ENCODE measurements at regions not wholly inside any gene's neighbourhood (a gene's known extent, or its start where the extent isn't known, plus 50 kb on each side); places are given as distances from the start of the nearest gene placed in this dataset.

DNA sequence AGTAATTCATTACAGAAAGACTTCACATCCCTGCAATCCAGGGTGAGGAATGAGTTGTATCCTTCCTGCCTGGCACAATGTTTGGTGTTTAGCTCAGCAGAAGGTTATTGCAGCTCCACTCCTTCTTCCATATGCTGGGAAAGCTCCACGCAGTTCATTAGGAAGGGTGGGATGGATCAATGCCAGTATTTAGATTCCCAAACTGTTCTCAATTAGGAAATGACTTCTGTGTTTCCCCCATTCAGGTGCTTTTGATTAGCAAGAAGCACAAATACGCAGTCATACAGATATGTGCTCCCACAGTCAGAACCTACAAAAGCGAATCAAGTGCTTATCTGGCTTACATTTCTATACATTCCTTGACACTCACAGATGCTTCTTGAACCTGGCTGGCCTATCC is 340.6 kb downstream of the NYAP2 start:
- Histone ChIP-seq H3K4me3 (replicated peaks in 1 of 3) (no peak overlapping the region), H3K9me3 (no peaks in the 10 kb centered on the region), H3K27ac (no peak overlapping the region), H3K36me3 (no peaks in the 10 kb centered on the region), H3K27me3 (no peaks in the 10 kb centered on the region), H3K4me1 (no peaks in the 10 kb centered on the region)
- TF ChIP-seq CTCF (IDR thresholded peaks at IDR 0.05) (no peak), POLR2A (IDR thresholded peaks at IDR 0.05) (no peak)
- intact Hi-C loops (cut with DNase I): no loop called here
- DNase-seq: no peak
- WGBS, 2 donors: 80 to 87% methylated on average over 3 of the region's 3 CpGs

- WGBS, 2 donors: 85 to 99% methylated on average over 2 of the region's 2 CpGs
- Histone ChIP-seq H3K4me1 (no peaks in the 10 kb centered on the region), H3K36me3 (no peaks in the 10 kb centered on the region), H3K27me3 (no peaks in the 10 kb centered on the region), H3K27ac (no peak overlapping the region), H3K9me3 (no peaks in the 10 kb centered on the region), H3K4me3 (replicated peaks in 1 of 3) (no peak overlapping the region)
- TF ChIP-seq CTCF (IDR thresholded peaks at IDR 0.05) (no peak), POLR2A (IDR thresholded peaks at IDR 0.05) (no peak)
- DNase-seq: no peak
- intact Hi-C loops (cut with DNase I): no loop called here
Observed at GRCh38 chr2:225739328-225739727, 339.8 kb downstream of the NYAP2 start.

- intact Hi-C loops (cut with DNase I): no loop called here
Observed at GRCh38 chr2:225738735-225739134, 339.2 kb downstream of the NYAP2 start.

GRCh38 chr2:225737556-225737955 is 338.0 kb downstream of the NYAP2 start:
- no peak overlapping the region for H3K4me3 ChIP-seq (replicated peaks in 1 of 3)
- H3K9me3 ChIP-seq: no peaks in the 10 kb centered on the region
- no peak for TF ChIP-seq POLR2A (IDR thresholded peaks at IDR 0.05)
- TF ChIP-seq CTCF (IDR thresholded peaks at IDR 0.05): no peak
- no peak overlapping the region for H3K27ac ChIP-seq
- no peaks in the 10 kb centered on the region for H3K36me3 ChIP-seq
- no peaks in the 10 kb centered on the region for H3K27me3 ChIP-seq
- no peak for DNase-seq
- no peaks in the 10 kb centered on the region for H3K4me1 ChIP-seq
- WGBS, 2 donors: 73 to 74% methylated on average over 1 of the region's 1 CpG
- intact Hi-C loops (cut with DNase I): no loop called here

More at GRCh38 chr2:225738735-225739134, 339.2 kb downstream of the NYAP2 start:
- Histone ChIP-seq H3K9me3 (no peaks in the 10 kb centered on the region), H3K27ac (no peak overlapping the region), H3K4me3 (replicated peaks in 1 of 3) (no peak overlapping the region), H3K27me3 (no peaks in the 10 kb centered on the region), H3K4me1 (no peaks in the 10 kb centered on the region), H3K36me3 (no peaks in the 10 kb centered on the region)
- TF ChIP-seq CTCF (IDR thresholded peaks at IDR 0.05) (no peak), POLR2A (IDR thresholded peaks at IDR 0.05) (no peak)
- DNase-seq: no peak
- 88 to 92% methylated on average over 1 of the region's 1 CpG for WGBS, 2 donors

DNA sequence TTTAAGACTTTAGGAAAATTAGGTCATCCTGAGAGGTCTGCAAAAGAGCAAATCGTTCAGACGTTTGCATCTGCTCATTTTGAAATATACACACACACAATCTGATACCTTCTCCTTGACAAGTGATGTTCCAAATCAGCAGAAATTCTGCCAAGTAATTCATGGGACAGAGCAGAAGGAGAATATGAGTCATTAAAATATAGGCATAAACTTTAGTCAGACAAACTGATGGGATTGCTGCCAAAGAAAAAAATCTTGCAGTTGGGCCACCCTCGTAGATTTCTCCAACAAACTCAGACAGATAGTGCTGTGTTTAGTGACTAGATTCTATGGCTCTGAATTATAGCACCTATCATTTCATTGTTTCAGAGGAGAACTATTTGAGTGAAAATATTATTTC is 336.3 kb downstream of the NYAP2 start:
- 54 to 65% methylated on average over 3 of the region's 3 CpGs for WGBS, 2 donors
- no peak overlapping the region for H3K4me3 ChIP-seq (replicated peaks in 1 of 3)
- DNase-seq: no peak
- no peaks in the 10 kb centered on the region for H3K36me3 ChIP-seq
- no peaks in the 10 kb centered on the region for H3K9me3 ChIP-seq
- no peaks in the 10 kb centered on the region for H3K4me1 ChIP-seq
- no peak for TF ChIP-seq CTCF (IDR thresholded peaks at IDR 0.05)
- no peak for TF ChIP-seq POLR2A (IDR thresholded peaks at IDR 0.05)
- no peaks in the 10 kb centered on the region for H3K27me3 ChIP-seq
- no peak overlapping the region for H3K27ac ChIP-seq
- intact Hi-C loops (cut with DNase I): no loop called here
